Activated T-cell treated with anti-CD3 and anti-CD28 coated beads for 1 hour (primary cell): ENCODE measurements at regions not wholly inside any gene's neighbourhood (a gene's known extent, or its start where the extent isn't known, plus 50 kb on each side); places are given as distances from the start of the nearest gene placed in this dataset.

Source experiments
- DNase-seq: peaks from one replicate; pipeline ENCODE4 v3.0.0-alpha.2; 2020; ENCODE audit warnings: low read depth

DNA sequence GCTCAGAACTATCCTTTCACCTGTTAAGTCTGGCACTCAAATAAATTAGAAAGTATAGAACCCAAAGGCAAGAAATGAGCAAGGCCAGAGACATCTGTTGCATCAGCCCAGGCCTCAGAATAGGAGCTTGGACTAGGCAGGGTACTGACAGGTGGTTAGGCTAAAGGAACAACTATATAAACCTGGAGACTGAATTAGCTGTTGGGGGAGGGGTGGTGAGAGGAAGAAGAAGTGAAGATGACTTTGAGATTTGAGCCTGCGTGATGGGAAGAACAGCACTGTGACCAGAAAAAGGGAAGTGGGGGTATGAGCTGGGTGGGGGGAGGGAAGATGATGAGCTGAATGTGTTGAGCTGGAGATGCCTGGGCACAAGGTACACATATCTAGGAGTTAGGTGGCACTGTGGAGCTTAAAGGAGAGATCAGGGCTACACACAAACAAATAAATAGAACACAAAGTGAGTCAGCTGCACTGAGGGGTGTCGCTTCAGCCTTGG, 244.7 kb downstream of the PTEN start:
- DNase-seq = no peak

DNA sequence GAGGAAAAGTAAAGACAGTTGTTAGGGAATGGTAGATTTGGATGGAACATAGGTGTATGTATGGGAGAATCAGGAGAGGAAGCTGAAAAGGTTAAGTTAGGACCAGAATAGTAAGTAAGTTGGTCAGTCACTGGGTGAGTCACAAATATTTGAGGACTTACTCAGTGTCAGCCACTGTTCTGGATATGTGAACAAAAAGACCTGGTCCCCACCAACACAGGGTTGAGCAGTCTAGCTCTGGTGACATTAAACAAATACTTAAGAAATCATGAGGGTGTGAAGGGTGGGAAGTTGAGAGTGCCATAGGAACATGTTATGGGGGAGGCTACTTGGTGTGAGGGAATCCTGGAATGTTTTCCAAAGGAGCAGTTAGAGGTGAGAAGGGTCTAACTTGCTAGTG, 246.9 kb downstream of the PTEN start:
- no peak for DNase-seq

DNA sequence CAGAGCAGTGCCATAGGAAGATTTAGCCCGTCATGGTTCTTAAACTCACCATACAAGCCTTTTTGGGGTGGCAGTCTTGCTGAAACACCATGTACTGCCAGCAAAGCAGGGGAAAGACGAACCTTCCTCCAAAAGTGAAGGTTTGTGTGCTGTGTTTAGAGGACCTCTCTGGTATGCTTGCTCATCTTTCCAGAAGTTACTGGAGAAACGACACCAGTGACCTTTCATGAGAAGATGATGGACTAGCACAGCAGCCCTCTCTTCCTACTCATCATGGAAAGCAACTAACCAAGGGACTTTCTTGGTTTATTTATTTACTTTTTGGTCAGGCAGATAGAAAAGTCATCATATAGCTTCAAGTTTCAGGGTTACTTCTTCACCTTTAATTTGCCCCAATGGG, 247.4 kb downstream of the PTEN start:
- DNase-seq = no peak

DNA sequence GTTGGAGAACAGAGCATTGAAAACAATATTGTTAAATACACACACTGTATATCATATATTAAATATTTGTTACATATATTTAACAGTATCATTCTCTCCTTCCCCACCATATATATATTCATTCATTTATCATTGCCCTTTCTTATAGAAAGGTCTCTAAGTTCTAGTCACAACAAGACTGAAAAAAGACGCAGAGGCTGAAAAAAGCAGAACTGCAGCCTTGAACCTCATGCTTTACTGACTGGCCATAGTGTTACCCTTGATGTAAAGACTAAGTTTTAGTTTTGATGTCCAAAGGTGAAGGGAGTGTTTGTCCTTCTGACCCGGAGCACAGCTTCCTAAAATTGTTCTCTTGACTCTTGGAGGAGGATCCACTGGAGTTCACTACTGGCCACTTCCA, 247.9 kb downstream of the PTEN start:
- no peak for DNase-seq

DNA sequence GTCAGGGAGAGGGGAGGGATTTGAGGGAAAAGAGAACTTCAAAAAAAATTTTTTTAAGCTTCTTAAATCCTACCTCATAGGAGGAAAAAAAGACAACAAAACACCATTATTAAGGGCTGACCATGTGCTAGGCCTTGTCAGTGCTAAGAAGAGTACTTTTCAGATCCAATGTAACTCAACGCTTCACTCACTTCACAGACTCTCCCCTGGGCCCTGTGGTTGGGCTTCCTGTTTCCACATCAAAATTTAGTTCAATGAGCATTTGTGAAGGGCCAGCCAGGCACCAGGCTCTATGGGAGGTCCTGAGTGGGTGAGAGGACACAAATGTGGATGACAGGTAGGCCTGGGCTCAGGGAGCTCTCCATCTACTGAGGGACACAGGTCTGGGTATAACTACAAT, 249.8 kb downstream of the PTEN start:
- no peak for DNase-seq

DNA sequence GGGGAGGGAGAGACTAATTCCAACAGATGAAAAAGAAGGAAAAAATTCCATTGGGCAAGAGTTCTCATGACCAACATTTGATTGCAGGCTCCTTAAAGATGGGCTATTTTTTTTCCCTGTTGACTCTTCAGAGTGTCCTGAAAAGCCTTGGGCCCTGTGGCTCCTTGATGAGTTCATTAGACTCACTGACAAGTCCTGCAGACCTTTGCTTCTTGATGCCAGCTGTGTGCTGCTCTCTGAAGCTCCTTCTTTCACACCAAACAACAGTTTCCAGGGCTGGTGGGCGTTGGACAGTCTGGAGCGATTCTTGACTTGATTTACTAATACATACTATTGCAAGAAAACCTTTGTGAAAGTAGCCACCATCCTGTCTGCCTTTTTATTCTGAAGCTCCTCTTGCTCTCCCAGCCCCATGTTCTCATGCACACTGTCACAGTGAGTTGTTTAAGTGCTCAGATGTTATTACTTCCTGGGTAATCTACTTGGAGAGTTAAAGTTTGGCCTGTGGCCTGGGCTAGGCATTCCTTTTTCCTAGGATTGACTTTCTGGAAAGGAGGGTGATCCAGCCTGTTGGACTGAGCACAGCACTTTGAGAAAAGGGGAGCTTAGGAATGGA, 250.3 kb downstream of the PTEN start:
- no peak for DNase-seq

DNA sequence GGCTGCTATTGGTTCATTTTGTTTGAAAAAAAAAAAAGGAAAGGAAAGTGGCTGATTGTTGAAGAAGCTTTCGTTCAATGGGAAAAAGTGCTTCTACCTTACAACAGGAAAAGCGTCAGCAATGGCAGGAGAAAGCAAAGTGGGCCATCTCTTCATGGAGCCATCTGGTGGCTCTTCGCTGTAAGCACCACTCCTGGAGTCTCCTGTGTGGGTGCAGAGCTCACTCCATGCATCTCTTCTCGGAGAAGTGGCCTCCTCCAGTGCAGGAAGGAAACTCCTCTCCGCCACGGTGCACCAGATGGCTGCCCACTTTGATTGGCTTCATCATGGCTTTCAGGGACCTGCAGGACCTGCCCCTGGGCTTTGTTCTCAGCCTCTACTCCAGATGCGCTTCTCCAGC, 250.9 kb downstream of the PTEN start:
- no peak for DNase-seq

DNA sequence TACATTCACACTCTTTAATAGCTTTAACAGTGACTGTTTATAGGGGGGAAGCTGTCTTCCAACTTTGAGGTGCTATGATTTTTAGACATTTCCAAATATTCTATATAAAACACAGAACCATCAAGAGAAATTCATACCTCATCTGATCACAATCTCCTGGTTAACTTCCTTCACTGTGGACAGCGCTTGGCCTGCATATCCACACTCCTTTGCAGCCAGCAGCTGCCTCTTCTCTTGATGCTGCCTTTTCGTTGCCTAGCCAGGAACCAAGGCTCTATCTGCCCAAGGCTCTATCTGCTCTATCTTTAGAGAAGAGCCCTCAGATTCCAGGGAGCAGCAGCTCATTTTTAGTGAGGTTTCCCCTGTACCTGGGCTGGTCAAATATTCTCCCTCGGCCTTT, 252.0 kb downstream of the PTEN start:
- no peak for DNase-seq

DNA sequence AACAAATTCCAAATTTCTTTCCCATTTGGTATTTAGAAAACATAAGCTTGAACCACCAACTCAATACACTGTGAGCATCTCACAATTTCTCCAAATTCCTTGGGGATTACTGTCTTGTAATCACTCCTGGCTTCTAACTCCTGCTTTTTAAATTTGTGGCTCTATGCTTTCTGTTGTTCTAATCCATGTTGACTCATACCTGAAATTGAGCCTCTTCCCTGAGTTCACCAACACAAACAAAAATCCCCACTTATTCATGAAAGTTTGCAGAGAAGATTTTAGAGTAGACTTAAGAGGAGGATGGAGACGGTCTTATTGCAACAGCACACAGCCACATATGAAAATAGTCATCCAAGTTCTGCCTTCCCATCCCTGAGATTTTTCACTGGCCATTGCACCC, 252.5 kb downstream of the PTEN start:
- DNase-seq = no peak

DNA sequence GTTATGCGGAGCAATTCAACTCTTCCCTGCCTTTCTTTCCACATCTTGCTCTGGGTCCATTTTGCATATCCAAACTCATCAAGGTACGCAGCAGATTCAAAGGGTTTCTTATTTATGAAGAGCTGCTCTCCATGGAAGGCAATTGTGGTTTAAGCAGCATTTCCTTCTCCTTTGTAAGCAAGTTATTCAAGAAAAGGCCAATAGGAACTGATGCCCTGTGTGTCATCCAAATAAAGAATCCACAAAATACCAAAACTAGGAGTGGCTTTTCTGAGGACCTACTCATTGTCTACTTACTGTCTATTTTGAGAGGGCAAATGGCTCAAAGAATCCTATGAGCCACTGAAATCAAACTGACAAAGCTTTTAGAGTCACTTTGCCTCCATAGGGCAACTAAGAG, 253.1 kb downstream of the PTEN start:
- no peak for DNase-seq

DNA sequence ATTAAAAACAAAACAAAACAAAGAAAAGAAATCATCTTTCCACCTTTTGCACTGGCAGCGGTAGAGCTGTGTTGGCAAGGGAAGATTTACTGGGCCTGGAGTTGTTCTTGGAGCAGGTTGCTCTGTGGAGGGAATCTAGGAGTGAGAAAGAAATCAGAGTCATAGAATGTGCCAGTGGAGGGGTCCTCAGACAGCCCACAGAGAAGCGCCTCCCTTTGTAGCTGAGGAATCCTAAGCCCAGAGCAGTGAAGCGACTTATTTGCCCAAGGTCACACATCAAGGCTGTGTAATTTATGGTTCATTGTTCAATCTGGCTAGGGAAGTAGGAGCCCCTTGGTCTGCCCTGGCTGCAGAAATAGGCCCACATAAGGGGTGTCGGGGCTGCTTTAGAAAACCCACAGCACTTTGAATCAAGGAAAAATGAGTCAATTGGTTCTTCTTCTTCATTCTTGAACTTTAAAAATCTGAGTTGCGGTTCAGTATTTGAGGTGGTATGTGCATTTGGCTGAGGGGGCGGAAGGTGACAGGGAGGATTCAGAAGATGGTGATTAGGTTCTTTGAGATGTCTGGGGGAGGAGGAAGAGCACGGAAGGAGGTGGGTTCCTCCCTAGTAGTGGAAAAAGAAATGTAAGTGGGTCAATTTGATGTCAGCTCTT, 253.7 kb downstream of the PTEN start:
- DNase-seq = no peak

DNA sequence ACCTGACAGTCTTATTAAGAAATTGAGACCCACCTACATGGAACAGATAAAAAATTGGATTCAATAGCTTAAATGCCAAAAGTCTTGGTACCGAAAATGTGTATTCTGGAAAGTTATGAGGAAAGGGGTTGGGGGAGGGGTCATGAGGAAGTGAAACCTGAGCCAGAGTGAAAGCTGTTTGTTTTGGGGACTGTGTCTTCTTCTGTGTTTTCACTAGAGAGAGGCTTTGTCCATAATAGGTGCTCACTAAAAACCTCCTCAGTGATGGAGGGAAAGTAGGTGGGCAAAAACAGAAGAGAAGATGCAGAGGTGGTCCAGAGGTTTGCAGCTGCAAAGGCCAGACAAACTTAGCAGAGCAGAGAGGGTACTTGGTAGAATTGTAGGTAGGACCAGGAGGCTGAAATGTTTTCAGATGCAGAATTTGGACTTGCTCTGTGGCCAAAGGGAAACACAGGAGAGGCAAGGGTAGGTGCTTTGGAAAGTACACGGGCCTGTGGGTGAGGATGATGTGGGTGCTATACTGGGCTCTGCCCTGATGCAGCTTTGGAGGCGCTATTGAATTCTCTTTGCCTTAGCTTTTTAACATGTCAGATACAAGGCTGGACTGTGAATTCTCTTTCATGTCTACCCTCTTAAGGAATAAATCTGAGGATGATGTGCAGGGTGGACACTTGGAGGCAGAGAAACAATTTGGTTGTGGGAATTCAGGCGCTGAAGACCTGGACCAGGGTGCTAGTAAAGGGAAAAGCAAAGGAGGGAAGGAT, 254.6 kb downstream of the PTEN start:
- DNase-seq = no peak

DNA sequence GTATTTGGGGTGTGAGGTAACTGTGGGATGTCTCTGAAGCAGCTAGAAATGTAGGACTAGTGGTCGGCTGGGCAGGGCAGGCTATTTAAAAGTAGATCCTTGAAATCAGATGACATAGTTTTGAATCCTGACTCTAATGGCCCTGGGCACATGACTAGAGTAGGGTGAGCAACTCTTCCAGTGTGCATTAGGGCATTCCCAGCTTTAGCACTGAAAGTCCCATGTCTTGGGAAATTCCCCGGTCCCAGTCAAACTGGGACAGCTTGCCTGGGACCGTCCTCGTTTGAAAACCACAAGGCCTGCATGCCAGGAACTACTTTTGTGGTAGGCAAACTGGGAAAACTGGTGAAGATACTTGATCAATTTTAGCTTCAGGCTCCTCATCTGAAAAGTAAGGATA, 255.3 kb downstream of the PTEN start:
- DNase-seq = no peak

DNA sequence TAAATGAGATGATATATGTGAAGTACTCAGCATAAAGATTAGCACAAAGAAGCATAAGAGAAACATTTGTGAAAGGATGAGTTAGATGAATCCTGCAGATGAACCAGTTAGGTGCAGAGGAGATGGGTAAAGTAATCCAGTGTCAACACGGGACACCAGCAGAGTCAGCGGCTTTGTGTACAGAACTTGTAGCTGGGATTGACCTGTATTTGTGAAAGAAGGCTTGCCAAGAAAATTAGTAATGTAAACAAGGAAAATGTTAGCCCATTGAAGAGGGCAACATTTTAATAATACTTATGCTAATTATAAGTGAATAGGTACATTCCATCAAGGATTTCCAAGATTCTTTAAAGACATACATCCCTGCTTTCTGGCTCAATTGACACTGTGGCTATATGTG, 255.7 kb downstream of the PTEN start:
- no peak for DNase-seq

DNA sequence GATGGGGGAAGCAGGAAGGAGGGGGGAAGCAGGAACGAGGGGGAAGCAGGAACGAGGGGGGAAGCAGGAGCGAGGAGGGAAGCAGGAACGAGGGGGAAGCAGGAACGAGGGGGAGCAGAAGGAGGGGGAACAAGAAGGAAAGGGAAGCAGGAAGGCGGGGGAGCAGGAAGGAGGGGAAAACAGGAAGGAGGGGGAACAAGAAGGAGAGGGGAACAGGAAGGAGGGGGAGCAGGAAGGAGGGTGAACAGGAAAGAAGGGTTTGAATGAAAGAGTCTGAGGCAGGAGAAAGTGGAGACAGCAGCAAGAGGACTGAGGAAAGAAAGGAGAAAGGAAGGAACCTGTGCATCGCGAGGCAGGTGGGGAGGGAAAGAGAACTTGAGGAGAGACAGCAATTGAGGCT, 256.6 kb downstream of the PTEN start:
- DNase-seq = no peak

DNA sequence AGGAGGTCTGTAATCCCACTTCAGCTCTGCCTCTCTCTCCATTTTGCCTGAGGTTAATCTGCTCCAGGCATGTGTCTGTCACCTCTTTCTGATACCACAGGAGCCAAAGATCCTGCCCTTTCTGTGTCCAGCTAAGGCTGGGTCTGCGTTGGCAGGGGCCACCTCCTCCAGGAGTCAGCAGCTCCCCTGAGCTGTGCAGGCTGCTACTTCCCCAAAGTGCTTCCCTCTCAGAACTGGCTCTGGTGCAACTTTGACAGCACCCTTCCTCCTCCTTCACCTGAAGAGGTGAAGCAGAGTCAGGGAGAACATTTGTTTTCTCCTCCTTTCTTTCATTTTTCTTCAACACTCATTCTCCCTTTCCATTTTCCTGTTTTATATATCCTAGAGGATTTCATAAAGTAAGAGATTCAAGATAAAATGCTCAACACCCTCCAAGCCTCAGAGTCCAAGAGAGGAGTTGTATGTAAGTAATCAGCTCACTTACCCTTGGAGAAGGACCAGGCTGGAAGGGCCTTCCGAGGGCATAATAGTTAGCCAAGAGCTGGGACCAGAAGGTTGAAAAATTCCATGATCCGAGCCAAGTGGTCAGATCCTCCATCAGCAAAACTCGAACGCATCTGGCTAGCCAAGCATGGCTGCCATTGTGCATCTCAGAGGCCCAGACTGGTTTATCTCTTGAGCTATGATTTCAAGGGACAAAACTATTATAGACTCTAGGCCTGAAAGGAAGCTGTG, 257.3 kb downstream of the PTEN start:
- DNase-seq = no peak

DNA sequence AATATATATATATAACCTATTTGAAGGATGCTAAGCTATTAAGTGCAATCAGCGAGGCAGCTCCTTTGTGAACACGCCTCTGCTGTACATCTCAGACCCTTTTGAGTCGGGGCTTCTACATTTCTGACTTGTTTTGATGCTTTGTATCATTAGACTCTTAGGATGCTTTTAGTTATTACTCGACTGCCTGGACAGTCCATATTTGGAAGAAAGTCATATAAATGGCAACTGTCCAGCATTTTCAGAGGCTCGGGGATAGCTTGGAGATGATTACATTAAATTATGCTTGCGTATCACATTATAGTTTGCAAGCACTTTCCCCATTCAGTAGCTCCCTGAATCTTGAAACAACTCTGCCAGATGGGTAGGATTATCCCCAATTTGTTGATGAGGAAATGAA, 257.9 kb downstream of the PTEN start:
- no peak for DNase-seq

DNA sequence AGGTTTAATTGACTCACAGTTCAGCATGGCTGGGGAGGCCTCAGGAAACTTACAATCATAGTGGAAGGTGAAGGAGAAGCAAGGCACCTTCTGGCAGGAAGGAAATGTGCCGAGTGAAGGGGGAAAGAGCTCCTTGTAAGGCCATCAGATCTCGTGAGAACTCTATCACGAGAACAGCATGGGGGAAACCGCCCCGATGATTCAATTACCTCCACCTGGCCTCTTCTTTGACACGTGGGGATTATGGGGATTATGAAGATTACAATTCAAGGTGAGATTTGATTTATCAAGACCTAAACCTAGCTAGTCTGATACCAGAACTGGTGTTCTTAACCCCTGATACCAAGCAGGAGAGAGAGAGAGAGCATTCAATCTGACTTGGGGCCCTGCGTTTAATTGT, 258.7 kb downstream of the PTEN start:
- no peak for DNase-seq

DNA sequence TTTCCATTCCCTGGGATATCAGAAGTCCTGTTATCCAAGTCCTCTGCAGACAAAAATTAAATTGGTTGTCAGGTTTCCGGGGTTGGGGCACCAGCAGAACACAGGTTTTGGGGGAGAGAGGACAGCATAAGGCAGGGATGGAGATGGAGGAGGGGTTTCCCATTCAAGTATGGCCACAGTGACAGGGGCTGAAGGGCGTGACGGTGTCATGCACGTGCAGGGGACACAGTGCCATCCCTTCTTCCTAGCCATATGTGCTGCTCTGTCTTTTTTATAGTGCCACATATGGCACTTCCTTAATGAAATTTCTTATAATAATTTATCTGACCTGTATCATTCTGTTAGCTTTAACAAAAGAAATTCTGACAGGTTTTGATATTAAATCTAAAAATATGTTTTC, 259.2 kb downstream of the PTEN start:
- DNase-seq = no peak

DNA sequence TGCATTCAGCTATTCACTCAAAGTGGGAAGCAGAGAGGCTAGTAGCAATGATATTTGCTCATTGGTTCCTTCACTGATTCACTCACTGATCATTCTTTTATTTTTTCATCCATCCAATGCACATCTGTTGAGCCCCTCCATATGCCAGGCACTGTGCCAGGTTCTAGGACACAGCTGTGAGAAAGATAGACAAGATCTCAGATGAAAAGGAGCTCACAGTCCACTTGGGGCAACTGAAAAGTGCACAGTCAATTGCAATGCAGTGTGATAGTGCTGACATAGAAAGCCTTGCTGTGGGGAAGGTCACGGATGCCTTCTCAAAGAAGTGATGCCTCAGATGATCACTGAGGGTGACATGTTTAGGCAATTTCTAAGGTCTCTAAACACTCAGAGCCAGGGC, 262.3 kb downstream of the PTEN start:
- DNase-seq = no peak

DNA sequence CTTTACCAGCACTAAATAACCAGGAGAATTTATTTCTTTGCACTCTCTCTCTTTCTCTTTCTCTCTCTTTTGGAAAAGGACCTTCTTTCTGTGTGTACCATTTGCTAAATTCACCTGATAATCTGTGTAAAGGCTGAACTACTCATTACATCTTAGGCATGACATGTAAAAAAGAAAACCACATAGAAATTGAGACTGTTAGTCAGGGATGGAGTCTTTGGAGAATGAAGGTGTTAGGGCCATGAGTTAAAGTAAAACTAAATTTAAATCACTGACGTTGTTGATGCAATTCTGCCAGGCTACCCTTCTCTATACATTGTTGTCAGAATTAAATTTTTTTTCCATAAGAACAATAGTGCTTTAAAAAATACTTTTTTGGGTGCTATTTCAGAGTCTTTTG, 263.3 kb downstream of the PTEN start:
- DNase-seq = no peak

DNA sequence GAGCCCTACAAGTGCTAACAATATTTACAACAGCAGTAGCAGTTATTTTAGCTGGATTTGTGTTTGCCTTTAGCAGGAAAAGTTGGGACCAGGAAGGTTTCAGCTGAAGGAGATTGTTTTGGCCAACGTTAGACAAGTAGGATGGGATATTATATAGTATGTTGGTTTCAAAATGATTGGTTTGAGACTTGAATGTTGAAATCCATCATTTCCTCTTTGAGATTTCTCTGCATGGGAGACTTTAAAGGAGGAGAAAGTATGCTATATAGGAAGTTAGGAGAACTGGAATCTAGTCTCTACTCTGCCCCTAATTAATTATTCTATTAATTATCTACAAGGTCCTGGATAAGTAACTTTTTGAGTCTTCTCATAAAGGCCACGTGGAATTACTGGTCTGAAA, 263.8 kb downstream of the PTEN start:
- DNase-seq = no peak

DNA sequence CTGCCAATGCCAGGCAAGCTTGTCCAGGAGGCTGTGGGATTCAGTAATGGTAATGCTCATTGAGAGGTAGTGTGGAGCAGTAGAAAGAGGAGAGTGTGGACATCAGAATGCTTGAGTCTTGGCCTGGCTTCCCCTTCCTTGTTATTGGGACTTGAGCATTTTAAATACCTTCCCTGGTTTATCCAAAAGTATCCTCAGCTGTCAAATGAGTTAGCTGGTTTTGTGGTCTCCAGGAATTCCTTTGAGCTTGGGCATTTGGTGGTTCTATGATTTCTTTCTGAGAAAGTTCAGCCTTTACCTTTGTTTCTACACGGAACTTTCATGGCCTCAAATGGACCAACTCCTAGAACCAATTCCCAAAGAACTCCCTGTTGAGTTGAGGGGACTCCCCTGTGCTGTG, 264.3 kb downstream of the PTEN start:
- DNase-seq = no peak
